IPS-20b (cell line): ENCODE measurements at regions not wholly inside any gene's neighbourhood (a gene's known extent, or its start where the extent isn't known, plus 50 kb on each side); places are given as distances from the start of the nearest gene placed in this dataset.
"Not testable (repeated sequence)": the region's sequence is repeated elsewhere in the genome, so short reads cannot be mapped to it uniquely, and the experiment has no call there.

Experiments
- H3K27ac ChIP-seq: one replicate; pipeline ENCODE4 v1.5.1; 2013; ENCODE audit warnings: low read length
- H3K27me3 ChIP-seq: 2 replicates; pipeline ENCODE4 v1.6.1; 2013; ENCODE audit warnings: mild to moderate bottlenecking, low read length, inconsistent platforms; ENCODE audit not compliant: insufficient read depth
- H3K36me3 ChIP-seq: 2 replicates; pipeline ENCODE4 v1.6.1; 2013; ENCODE audit warnings: low read depth, mild to moderate bottlenecking, inconsistent platforms, low read length, moderate library complexity; ENCODE audit not compliant: insufficient read depth
- H3K4me1 ChIP-seq: 2 replicates; pipeline ENCODE4 v1.6.1; 2013; ENCODE audit warnings: mild to moderate bottlenecking, control low read depth, inconsistent platforms, low read length, moderate library complexity; ENCODE audit not compliant: insufficient read depth
- H3K4me3 ChIP-seq: 2 replicates; pipeline ENCODE4 v1.5.1; 2013; ENCODE audit warnings: mild to moderate bottlenecking, low read length, inconsistent platforms
- H3K9ac ChIP-seq: 2 replicates; pipeline ENCODE4 v1.6.1; 2013; ENCODE audit warnings: low read depth, mild to moderate bottlenecking, inconsistent platforms, low read length, moderate library complexity
- H3K9me3 ChIP-seq: 2 replicates; pipeline ENCODE4 v1.6.1; 2013; ENCODE audit warnings: mild to moderate bottlenecking, low read depth, low read length, inconsistent platforms; ENCODE audit not compliant: insufficient read depth

- Histone ChIP-seq H3K27me3 (no peaks in the 10 kb centered on the region), H3K36me3 (no peaks in the 10 kb centered on the region), H3K27ac (no peak overlapping the region), H3K4me1 (peaks cover 32% of the 10 kb centered on the region), H3K9ac (no peak overlapping the region), H3K4me3 (no peak overlapping the region), H3K9me3 (no peaks in the 10 kb centered on the region; the same call in 1 of the 2 replicates)
Observed at GRCh38 chr5:126139773-126140172, 283.4 kb upstream of the GRAMD2B start.

DNA sequence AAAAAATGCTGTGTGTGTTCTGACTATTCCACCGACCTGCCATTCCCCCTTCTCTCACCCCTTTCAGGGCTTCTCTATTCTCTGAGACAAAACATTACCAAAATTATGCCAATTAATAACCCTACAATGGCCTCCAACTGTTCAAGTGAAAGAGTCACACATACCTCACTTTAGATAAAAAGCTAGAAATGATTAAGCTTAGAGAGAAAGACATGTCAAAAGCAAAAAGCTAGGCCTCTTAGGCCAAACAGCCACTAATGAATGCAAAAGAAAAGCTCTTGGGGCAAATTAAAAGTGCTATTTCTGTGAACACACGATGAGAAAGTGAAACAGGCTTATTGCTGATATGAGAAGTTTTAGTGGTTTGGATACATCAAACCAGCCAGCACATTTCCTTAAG lies 279.6 kb upstream of the GRAMD2B start:
- H3K27me3 ChIP-seq, result no peaks in the 10 kb centered on the region
- H3K9ac ChIP-seq, result no peak overlapping the region
- H3K36me3 ChIP-seq, result no peaks in the 10 kb centered on the region
- H3K4me1 ChIP-seq, result peaks cover 20% of the 10 kb centered on the region
- no peaks in the 10 kb centered on the region; the same call in 1 of the 2 replicates for H3K9me3 ChIP-seq
- H3K27ac ChIP-seq, result no peak overlapping the region
- no peak overlapping the region for H3K4me3 ChIP-seq

GRCh38 chr5:126150319-126150718 lies 272.9 kb upstream of the GRAMD2B start:
- not testable (repeated sequence) for H3K9me3 ChIP-seq, H3K4me3 ChIP-seq, H3K9ac ChIP-seq, H3K36me3 ChIP-seq, H3K4me1 ChIP-seq, H3K27ac ChIP-seq, H3K27me3 ChIP-seq

DNA sequence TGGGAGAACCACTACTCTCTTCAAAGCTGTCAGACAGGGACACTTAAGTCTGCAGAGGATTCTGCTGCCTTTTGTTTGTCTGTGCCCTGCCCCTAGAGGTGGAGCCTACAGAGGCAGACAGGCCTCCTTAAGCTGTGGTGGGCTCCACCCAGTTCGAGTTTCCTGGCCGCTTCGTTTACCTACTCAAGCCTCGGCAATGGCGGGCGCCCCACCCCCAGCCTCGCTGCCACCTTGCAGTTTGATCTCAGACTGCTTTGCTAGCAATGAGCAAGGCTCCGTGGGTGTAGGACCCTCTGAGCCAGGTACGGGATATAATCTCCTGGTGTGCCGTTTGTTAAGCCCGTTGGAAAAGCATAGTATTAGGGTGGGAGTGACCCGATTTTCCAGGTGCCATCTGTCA lies 267.9 kb upstream of the GRAMD2B start:
- H3K27me3 ChIP-seq, H3K4me1 ChIP-seq, H3K36me3 ChIP-seq, H3K9ac ChIP-seq, H3K4me3 ChIP-seq, H3K27ac ChIP-seq: not testable (repeated sequence)
- peaks cover 32% of the 10 kb centered on the region for H3K9me3 ChIP-seq

DNA sequence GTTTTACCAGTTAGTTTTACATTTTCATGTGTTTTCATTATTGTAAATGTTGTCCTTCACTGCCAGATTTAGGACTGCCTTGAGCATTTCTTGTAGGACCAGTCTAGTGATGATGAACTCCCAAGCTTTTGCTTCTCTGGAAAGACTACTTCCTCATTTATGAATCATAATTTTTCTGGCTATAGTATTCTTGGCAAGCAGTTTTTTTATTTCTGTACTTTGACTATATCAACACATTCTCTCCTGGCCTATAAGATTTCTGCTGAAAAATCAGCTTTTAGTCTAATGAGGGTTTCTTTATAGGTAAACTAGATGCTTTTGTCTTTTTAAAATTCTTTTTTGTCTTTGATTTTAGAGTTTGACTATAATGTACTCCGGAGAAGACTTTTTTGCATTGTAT lies 256.8 kb upstream of the GRAMD2B start:
- Histone ChIP-seq H3K4me3 (no peak overlapping the region), H3K4me1 (no peaks in the 10 kb centered on the region), H3K9me3 (peaks cover 3% of the 10 kb centered on the region; the same call in 1 of the 2 replicates), H3K9ac (no peak overlapping the region), H3K36me3 (no peaks in the 10 kb centered on the region), H3K27ac (no peak overlapping the region), H3K27me3 (no peaks in the 10 kb centered on the region)

GRCh38 chr5:126168785-126169184 lies 254.4 kb upstream of the GRAMD2B start:
- Histone ChIP-seq H3K27ac (no peak overlapping the region), H3K9ac (no peak overlapping the region), H3K27me3 (no peaks in the 10 kb centered on the region), H3K36me3 (no peaks in the 10 kb centered on the region), H3K9me3 (peaks cover 3% of the 10 kb centered on the region; the same call in 1 of the 2 replicates), H3K4me3 (no peak overlapping the region), H3K4me1 (no peaks in the 10 kb centered on the region)

DNA sequence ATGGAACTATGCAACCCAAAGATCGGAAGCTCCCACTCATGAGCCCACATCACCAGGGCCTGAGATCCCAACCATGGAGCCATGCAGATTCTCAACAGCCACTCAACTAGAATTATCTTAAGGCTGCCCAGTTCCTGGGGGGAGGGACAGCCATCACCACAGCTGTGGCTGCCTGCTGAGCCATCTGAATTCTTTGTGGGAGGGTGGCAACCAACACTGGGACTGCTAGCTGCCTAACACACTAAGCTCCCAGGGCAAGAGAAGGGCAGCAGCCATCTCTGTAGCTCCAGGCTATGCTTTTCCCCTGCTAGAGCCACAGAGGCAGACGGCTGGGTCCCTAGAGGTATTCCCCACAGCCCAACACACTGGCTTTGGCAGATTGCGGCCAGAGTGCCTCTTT lies 251.3 kb upstream of the GRAMD2B start:
- no peaks in the 10 kb centered on the region for H3K36me3 ChIP-seq
- H3K4me3 ChIP-seq, result no peak overlapping the region
- H3K4me1 ChIP-seq, result no peaks in the 10 kb centered on the region

GRCh38 chr5:126172812-126173211 lies 250.4 kb upstream of the GRAMD2B start:
- H3K9ac ChIP-seq, result no peak overlapping the region
- H3K4me3 ChIP-seq, result no peak overlapping the region
- no peaks in the 10 kb centered on the region for H3K27me3 ChIP-seq
- no peaks in the 10 kb centered on the region for H3K36me3 ChIP-seq
- no peaks in the 10 kb centered on the region for H3K4me1 ChIP-seq
- no peak overlapping the region for H3K27ac ChIP-seq
- no peaks in the 10 kb centered on the region for H3K9me3 ChIP-seq

More for the DNA sequence above, 251.3 kb upstream of the GRAMD2B start:
- no peak overlapping the region for H3K9ac ChIP-seq
- no peaks in the 10 kb centered on the region; the same call in 1 of the 2 replicates for H3K9me3 ChIP-seq
- H3K27ac ChIP-seq, result no peak overlapping the region
- H3K27me3 ChIP-seq, result no peaks in the 10 kb centered on the region

GRCh38 chr5:126178521-126178920 lies 244.7 kb upstream of the GRAMD2B start:
- no peaks in the 10 kb centered on the region for H3K36me3 ChIP-seq
- H3K27me3 ChIP-seq, result no peaks in the 10 kb centered on the region
- no peak overlapping the region for H3K4me3 ChIP-seq
- no peak overlapping the region for H3K27ac ChIP-seq
- no peaks in the 10 kb centered on the region for H3K9me3 ChIP-seq
- no peak overlapping the region for H3K9ac ChIP-seq
- no peaks in the 10 kb centered on the region for H3K4me1 ChIP-seq

GRCh38 chr5:126182971-126183695 lies 240.1 kb upstream of the GRAMD2B start:
- Histone ChIP-seq H3K4me3 (no peak overlapping the region), H3K27ac (no peak overlapping the region), H3K36me3 (no peaks in the 10 kb centered on the region), H3K27me3 (0 out of 2 replicates have a peak, but pooled peaks cover under 1% of the 10 kb centered on the region), H3K9me3 (peaks cover 4% of the 10 kb centered on the region), H3K4me1 (no peaks in the 10 kb centered on the region), H3K9ac (no peak overlapping the region)

DNA sequence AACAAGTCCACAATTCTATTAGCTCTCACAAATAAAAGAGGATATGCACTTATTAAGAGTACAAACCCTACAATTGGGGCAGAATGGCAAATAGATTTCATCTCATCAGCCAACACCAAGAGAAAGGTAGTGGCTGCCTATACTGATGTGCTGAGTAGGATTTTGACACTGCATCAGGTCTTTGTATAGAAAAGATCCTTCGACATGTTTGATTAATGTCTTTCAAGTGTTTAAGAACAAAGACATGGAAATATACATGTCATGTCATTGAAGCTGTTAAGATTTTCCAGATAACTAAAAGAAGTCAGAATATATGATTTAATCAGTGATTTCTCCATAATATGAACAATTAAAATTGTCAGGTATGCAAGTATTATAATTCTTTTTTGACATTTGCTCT lies 238.7 kb upstream of the GRAMD2B start:
- Histone ChIP-seq H3K9ac (no peak overlapping the region), H3K36me3 (no peaks in the 10 kb centered on the region), H3K4me3 (no peak overlapping the region), H3K4me1 (peaks cover 9% of the 10 kb centered on the region; the same call in 1 of the 2 replicates), H3K9me3 (peaks cover 4% of the 10 kb centered on the region), H3K27ac (no peak overlapping the region), H3K27me3 (0 out of 2 replicates have a peak, but pooled peaks cover 4% of the 10 kb centered on the region)

DNA sequence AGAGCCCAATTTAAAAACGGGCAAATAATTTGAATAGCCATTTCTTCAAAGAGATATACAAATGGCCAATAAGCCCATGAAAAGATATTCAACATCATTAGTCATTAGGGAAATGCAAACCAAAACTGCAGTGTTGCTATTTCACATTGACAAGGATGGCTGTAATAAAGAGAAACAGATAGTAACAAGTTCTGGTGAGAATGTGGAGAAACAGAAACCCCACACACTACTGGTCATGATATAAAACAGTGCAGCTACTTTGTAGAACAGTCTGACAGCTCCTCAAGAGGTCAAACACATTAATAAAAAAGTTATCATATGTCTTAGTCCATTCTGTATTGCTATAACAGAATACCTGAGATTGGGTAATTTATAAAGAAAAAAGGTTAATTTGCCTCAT lies 237.0 kb upstream of the GRAMD2B start:
- peaks cover 4% of the 10 kb centered on the region for H3K9me3 ChIP-seq
- peaks cover 20% of the 10 kb centered on the region; the same call in 1 of the 2 replicates for H3K4me1 ChIP-seq
- no peak overlapping the region for H3K4me3 ChIP-seq
- no peaks in the 10 kb centered on the region for H3K36me3 ChIP-seq
- H3K9ac ChIP-seq, result no peak overlapping the region
- peaks cover 8% of the 10 kb centered on the region; the same call in 1 of the 2 replicates for H3K27me3 ChIP-seq
- H3K27ac ChIP-seq, result no peak overlapping the region
